HUDEP-2 (cell line): ENCODE measurements at regions not wholly inside any gene's neighbourhood (a gene's known extent, or its start where the extent isn't known, plus 50 kb on each side); places are given as distances from the start of the nearest gene placed in this dataset.
"Not testable (repeated sequence)": the region's sequence is repeated elsewhere in the genome, so short reads cannot be mapped to it uniquely, and the experiment has no call there.

ENCODE experiments used
- DNase-seq, 76 experiments: peaks; one replicate each; lab custom pipeline; 2025; ENCODE audit not compliant: unreplicated experiment in 76 of 76; lab: John Stamatoyannopoulos, UW

- peak in 74 of 76 experiments; percentile 14 to 97 (median 76) for DNase-seq
Observed at GRCh38 chr6:50959081-50959641, 140.5 kb downstream of the TFAP2B start.

- no peak for DNase-seq
Observed at GRCh38 chr6:50961611-50962010, 142.9 kb downstream of the TFAP2B start.

- DNase-seq: peak in 1 of 76 experiments; percentile 25
Observed at GRCh38 chr6:50962213-50962759, 143.6 kb downstream of the TFAP2B start.

GRCh38 chr6:50963952-50964351 lies 145.3 kb downstream of the TFAP2B start:
- no peak for DNase-seq

GRCh38 chr6:50965495-50965894 lies 146.8 kb downstream of the TFAP2B start:
- DNase-seq: no peak

- no peak for DNase-seq
Observed at GRCh38 chr6:50966532-50966931, 147.9 kb downstream of the TFAP2B start.

GRCh38 chr6:50966986-50967385 lies 148.3 kb downstream of the TFAP2B start:
- DNase-seq: no peak

GRCh38 chr6:50968246-50968645 lies 149.6 kb downstream of the TFAP2B start:
- DNase-seq: not testable (repeated sequence)

- no peak for DNase-seq
Observed at GRCh38 chr6:50970908-50971307, 152.2 kb downstream of the TFAP2B start.

- DNase-seq: peak in 1 of 76 experiments; percentile 14
Observed at GRCh38 chr6:50973464-50973863, 154.8 kb downstream of the TFAP2B start.

- peak in 23 of 76 experiments; percentile 6 to 53 (median 21) for DNase-seq
Observed at GRCh38 chr6:50974319-50974718, 155.6 kb downstream of the TFAP2B start.

GRCh38 chr6:50975216-50975615 lies 156.5 kb downstream of the TFAP2B start:
- no peak for DNase-seq

GRCh38 chr6:50976907-50977306 lies 158.2 kb downstream of the TFAP2B start:
- no peak for DNase-seq

GRCh38 chr6:50977796-50978195 lies 159.1 kb downstream of the TFAP2B start:
- no peak for DNase-seq

GRCh38 chr6:50978380-50979170 lies 159.9 kb downstream of the TFAP2B start:
- DNase-seq: no peak

- DNase-seq: no peak
Observed at GRCh38 chr6:50979171-50979525, 160.5 kb downstream of the TFAP2B start.

GRCh38 chr6:50984135-50984534 lies 165.5 kb downstream of the TFAP2B start:
- DNase-seq: no peak

- no peak for DNase-seq
Observed at GRCh38 chr6:50986319-50986718, 167.6 kb downstream of the TFAP2B start.

- DNase-seq: no peak
Observed at GRCh38 chr6:50989123-50989522, 170.5 kb downstream of the TFAP2B start.

- no peak for DNase-seq
Observed at GRCh38 chr6:50990750-50991446, 172.2 kb downstream of the TFAP2B start.

- DNase-seq: no peak
Observed at GRCh38 chr6:50992232-50992631, 173.6 kb downstream of the TFAP2B start.
